ENCODE measurements at regions not wholly inside any gene's neighbourhood (a gene's known extent, or its start where the extent isn't known, plus 50 kb on each side); places are given as distances from the start of the nearest gene placed in this dataset.

- Histone ChIP-seq H3K9ac (replicated peaks; ENCODE audit: extremely low read depth, insufficient read depth, low read length) (no peak overlapping the region), H3K27ac (ENCODE audit: insufficient read depth, low read depth, low read length) (no peak overlapping the region), H3K27me3 (ENCODE audit: control insufficient read depth in 2 of 2, insufficient read depth in 2 of 2, low read length in 2 of 2) (no peaks in the 10 kb centered on the region), H3K4me3 (replicated peaks in 1 of 3; ENCODE audit: insufficient read depth in 1 of 3, low read depth in 1 of 3, low read length in 3 of 3) (no peak overlapping the region), H3K4me1 (ENCODE audit: control insufficient read depth, extremely low read depth, insufficient read depth, low read length) (no peaks in the 10 kb centered on the region), H2AFZ (ENCODE audit: low read depth, low read length) (no peak overlapping the region), H3K9me3 (replicated peaks; ENCODE audit: control insufficient read depth, insufficient read depth, low read length) (no peaks in the 10 kb centered on the region), H3K9me1 (replicated peaks; ENCODE audit: control insufficient read depth, extremely low read depth, insufficient read depth, low read length) (no peaks in the 10 kb centered on the region), H4K20me1 (replicated peaks; ENCODE audit: control insufficient read depth, extremely low read depth, insufficient read depth, low read length) (no peaks in the 10 kb centered on the region), H3K79me2 (ENCODE audit: control insufficient read depth, insufficient read depth, low read length) (no peaks in the 10 kb centered on the region), H3K36me3 (ENCODE audit: control insufficient read depth in 2 of 2, extremely low read depth in 1 of 2, insufficient read depth in 2 of 2, low read length in 2 of 2) (no peaks in the 10 kb centered on the region), H3K4me2 (ENCODE audit: insufficient read depth, low read length) (no peak overlapping the region)
- POLR2A ChIA-PET: no interaction called here
- TF ChIP-seq MAX (IDR thresholded peaks at IDR 0.05; ENCODE audit: insufficient read depth, insufficient read length) (no peak), GATA2 (IDR thresholded peaks at IDR 0.05; ENCODE audit: insufficient read depth, insufficient read length, low read depth, low read length) (no peak), FOS (IDR thresholded peaks at IDR 0.05; ENCODE audit: borderline replicate concordance, insufficient read depth, low read length) (no peak), MYC (IDR thresholded peaks at IDR 0.05; ENCODE audit: low read depth, low read length) (no peak), EZH2 (IDR thresholded peaks at IDR 0.05; ENCODE audit: borderline replicate concordance, low read depth, low read length, severe bottlenecking) (no peak), JUN (IDR thresholded peaks at IDR 0.05; ENCODE audit: borderline replicate concordance, insufficient read depth, insufficient read length, low read depth) (no peak), CTCF (IDR thresholded peaks at IDR 0.05; ENCODE audit: extremely low read depth in 1 of 2, insufficient read depth in 1 of 2, low read depth in 1 of 2, low read length in 2 of 2) (no peak), POLR2AphosphoS5 (IDR thresholded peaks at IDR 0.05; ENCODE audit: insufficient read depth, low read depth, low read length) (no peak), POLR2A (IDR thresholded peaks at IDR 0.05; ENCODE audit: low read depth, low read length) (no peak)
- FAIRE-seq (no peak), DNase-seq (ENCODE audit: low read depth, low spot score) (no peak)
- intact Hi-C loops (cut with micrococcal nuclease) (no loop called here), dilution Hi-C loops (cut with MboI; ENCODE audit: extremely low pct_ligation_motif_present, low sequenced_read_pairs) (no loop called here)
- BruUV-seq (replicated peaks): no TSS peak
- CTCF ChIA-PET: no interaction called here
Observed at GRCh38 chr2:139409212-139409611, 629.0 kb upstream of the NXPH2 start.
